GM18508 (cell line): ENCODE measurements at regions not wholly inside any gene's neighbourhood (a gene's known extent, or its start where the extent isn't known, plus 50 kb on each side); places are given as distances from the start of the nearest gene placed in this dataset.
"Not testable (repeated sequence)": the region's sequence is repeated elsewhere in the genome, so short reads cannot be mapped to it uniquely, and the experiment has no call there.

Experiments
- ATAC-seq: cut with Tn5 transposase; IDR thresholded peaks from one replicate; pipeline ENCODE4 v1.9.1; 2021; ENCODE audit warnings: moderate number of reproducible peaks; ENCODE audit not compliant: insufficient read depth, unreplicated experiment

DNA sequence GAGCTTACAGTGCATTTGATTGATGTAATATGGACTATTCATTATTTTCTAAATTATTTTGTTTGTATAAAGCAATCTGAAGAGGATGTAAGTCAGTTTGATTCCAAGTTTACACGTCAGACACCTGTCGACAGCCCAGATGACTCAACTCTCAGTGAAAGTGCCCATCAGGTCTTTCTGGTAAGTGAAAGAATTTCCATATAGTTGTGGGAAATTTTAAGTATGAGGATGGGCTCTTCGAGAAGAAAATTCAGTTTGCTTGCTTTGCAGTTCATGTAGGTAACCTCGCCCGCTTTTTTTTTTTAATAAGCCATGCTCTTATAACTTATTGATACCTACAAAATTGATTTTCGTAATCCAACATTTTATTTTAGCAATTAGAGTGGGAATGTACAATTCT lies 151.6 kb downstream of the CDRT15L2 start:
- ATAC-seq, result not testable (repeated sequence)

DNA sequence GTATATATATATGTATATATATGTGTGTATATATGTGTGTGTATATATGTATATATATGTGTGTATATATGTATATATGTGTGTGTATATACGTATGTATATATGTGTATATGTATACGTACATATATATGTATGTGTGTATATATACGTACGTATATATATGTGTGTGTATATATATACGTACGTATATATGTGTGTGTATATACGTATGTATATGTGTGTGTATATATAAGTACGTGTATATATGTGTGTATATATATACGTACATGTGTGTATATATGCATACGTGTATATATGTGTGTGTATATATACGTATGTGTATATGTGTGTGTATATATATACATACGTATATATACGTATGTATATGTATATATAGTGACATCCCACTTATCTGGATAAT lies 154.4 kb downstream of the CDRT15L2 start:
- ATAC-seq, result no peak

DNA sequence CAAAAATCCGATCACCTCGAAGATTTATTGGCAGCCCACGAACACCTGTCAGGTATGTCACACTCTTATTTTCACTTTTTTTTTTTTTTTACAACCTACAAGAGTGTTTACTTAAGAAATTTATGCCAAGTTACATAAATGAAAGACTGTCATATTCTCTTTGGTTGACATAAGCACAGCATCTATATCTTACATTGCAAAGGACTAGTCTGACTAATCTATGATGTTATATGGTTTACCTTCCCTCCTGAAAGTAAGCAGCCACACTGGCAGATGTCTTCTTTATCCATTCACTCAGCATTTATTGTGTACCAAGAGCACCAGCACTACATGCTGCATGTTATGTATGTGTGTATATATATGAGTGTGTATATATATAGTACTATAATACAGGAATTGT lies 156.3 kb downstream of the CDRT15L2 start:
- ATAC-seq, result no peak

DNA sequence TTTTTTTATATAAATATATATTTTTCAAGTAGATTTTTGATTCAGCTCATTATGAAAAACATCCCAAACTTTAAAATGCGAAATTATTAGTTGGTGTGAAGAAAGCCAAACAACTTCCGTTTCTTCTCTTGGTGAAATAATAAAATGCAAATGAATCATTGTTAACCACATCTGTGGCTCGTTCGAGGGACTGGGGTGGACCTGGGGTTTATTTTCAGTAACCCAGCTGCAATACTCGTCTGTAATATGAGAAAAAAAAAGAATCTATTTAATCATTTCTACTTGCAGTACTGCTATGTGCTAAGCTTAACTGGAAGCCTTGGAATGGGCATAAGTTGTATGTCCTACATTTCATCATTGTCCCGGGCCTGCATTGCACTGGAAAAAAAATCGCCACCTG lies 158.1 kb downstream of the CDRT15L2 start:
- not testable (repeated sequence) for ATAC-seq

DNA sequence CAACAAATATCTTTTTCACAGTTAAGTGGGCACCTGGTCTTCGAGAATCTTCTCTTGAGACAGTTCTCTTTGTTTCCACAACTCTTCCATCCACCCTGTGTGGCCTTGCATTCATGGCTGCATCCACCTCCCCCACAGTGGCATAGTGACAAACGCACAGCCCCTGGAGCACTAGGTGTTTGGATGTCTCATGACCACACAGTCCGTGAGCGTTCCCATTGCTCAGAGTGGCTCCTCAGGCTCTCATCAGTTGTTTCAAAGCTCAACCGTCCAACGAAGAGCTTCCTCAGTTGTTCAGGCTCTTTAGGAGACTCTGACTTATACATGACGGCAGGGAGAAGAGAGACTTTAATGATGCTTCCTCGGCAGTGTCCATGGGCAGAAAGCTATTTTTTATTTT lies 191.6 kb downstream of the CDRT15L2 start:
- no peak for ATAC-seq

DNA sequence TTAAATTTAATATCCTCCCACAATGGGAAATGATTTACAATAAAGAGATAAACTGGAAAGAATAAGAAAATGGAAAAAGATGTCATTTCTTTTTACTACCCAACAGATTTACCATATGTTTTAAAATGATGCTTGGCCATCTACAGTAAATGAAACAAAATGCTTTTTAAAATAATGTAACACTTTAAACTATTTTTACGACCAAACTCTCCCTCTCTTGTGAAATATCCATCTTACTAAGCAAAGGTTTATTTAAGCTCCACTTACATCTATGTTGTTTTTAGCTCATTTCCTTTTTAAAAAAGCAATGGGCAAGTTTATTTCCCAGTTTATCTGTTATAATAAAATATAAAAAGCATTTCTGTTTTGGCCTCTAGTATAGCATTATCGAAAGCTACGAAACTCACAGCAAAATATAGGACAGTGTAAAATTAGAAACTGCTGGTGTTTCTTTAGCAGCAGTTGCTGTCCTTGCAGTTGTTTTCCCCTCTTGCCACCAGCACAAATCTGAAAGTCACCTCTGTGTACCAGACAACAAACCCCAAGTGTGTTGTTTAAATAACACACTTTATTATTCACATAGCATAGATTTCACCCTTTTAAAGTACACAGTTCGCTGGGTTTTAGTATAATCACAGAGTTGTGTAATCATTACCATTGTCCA lies 195.1 kb downstream of the CDRT15L2 start:
- ATAC-seq, result no peak

DNA sequence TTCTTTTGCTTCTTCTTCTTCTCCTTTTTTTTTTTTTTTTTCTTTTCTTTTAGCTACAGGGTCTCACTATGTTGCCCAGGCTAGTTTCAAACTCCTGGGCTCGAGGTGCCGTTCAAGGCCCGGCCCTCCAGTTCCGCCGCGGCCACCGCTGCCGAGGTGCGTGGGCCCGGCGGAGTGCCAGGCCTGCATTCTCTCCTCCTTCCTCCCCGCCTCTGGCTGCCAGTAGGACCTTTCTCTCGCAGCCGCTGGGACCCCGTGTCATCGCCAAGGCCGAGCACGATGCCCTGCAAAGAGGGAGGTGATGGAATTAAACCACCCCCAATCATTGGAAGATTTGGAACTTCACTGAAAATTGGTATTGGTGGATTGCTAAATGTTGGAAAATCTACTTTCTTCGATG lies 195.8 kb downstream of the CDRT15L2 start:
- no peak for ATAC-seq

DNA sequence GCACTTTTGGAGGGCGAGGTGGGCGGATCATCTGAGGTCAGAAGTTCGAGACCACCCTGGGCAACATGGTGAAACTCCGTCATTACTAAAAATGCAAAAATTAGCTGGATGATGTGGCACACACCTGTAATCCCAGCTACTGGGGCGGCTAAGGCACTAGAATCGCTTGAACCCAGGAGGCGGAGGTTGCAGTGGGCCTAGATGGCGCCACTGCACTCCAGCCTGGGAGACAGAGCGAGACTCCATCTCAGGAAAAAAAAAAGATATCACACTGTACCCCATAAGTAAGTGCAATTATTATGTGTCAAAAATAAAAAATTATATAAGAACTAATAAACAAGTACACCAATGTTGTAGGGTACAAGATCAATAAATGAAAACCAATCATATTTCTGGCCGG lies 200.0 kb downstream of the CDRT15L2 start:
- ATAC-seq, result no peak

DNA sequence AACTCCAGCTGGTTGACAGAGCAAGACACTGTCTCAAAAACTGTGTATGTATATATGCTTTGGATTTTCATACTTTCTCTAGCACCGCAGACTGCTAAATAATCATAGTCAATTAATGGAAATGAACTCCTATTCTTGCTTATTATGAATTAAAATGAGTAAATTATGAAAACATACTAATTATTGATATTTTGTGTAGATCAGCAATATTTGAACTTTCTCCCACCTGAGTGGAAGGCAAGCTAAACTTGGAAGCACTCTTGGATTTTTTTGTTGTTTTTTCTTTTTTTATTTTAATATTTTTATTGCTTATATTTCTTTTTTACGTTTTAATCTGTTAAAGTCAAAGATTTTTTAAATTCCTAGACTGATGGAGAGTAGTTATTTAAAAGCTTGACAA lies 201.7 kb downstream of the CDRT15L2 start:
- ATAC-seq, result no peak

DNA sequence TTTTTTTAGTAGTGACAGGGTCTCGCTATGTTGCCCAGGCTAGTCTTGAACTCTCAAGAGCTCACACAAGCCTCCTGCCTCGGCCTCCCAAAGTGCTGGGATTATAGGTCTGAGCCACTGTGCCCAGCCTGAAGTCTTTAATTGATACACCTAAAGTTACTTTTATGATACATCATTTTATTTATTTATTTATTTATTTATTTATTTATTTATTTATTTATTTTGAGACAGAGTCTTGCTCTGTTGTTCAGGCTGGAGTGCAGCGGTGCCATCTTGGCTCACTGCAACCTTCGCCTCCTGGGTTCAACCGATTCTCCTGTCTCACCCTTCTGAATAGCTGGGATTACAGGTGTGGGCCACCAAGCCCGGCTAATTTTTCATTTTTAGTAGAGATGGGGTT lies 202.3 kb downstream of the CDRT15L2 start:
- ATAC-seq, result not testable (repeated sequence)

DNA sequence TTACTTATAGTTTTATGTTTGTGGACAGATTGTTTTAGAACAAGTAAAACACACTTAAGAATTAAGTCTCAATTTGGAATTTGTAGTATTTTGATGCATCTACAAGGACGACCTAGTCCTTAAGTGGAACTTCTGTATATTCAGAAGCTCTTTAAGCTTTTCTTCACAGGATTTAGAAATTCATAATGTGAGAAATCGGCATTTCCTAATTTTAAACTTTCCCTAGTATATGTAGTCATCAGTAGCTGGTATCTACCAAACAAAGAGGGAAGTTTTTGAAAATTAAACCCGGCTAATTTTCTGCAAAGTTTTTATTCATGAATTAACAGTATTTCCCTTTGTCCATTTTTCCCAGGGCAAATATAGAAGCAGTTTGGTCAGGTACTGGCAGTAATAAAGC lies 203.6 kb downstream of the CDRT15L2 start:
- no peak for ATAC-seq

DNA sequence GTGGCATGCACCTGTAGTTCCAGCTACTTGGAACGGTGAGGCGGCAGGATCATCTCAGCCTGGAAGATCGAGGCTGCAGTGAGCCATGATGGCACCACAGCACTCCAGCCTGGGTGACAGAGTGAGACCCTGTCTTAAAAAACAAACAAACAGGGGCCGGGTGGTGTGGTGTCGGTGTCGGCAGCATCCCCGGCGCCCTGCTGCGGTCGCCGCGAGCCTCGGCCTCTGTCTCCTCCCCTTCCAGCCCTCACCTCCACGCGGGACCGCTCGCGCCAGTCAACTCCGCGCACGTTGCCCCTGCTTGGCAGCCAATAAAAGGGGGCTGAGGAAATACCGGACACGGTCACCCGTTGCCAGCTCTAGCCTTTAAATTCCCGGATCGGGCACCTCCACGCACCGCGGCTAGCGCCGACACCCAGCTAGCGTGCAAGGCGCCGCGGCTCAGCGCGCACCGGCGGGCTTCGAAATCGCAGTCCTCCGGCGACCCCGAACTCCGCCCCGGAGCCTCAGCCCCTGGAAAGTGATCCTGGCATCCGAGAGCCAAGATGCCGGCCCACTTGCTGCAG lies 204.7 kb downstream of the CDRT15L2 start:
- ATAC-seq, result no peak

DNA sequence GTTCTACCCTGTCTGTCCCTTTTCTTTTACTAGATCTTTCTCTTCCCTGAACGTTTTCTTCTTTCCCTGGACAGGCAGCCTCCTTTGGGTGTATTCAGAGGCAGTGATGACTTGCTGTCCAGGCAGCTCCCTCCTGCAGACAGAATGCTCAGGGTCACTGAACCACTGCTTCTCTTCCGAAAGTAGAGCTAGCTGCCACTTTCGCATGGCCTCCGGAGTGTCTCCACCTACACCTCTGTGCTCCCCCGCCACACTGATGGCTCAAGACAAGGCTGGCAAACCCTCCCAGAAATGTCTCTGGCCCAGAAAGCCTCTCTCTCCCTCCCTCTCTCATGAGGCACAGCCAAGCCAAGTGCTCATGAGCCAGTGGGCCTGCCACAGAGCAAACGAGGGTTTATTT lies 207.8 kb downstream of the CDRT15L2 start:
- ATAC-seq, result no peak

DNA sequence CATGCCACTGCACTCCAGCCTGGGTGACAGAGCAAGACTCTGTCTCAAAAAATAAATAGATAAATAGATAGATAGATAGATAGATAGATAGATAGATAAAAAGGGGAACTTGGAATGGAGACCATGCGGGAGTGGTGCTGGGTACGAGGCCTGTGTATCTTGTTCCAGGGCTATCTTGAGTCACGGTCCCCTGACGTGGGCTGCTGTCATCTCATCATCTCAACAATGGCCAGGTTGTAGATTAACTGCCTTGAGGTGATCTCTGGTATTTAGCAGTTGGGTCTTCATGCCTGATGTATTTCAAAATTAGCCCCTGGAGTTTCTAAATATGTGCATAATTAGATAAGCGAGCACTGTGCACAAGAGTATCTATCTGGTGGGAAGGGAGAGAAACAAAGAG lies 212.1 kb downstream of the CDRT15L2 start:
- no peak for ATAC-seq

DNA sequence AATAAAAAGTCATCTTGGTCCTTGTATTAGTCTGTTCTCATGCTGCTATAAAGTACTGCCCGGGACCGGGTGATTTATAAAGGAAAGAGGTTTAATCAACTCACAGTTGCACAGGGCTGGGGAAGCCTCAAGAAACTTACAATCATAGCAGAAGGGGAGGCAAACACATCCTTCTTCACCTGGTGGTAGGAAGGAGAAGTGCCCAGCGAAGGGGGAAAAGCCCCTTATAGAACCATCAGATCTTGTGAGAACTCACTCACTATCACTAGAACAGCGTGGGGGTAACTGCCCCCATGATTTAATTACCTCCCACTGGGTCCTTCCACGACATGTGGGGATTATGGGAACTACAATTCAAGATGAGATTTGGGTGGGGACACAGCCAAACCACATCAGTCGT lies 215.0 kb downstream of the CDRT15L2 start:
- not testable (repeated sequence) for ATAC-seq

DNA sequence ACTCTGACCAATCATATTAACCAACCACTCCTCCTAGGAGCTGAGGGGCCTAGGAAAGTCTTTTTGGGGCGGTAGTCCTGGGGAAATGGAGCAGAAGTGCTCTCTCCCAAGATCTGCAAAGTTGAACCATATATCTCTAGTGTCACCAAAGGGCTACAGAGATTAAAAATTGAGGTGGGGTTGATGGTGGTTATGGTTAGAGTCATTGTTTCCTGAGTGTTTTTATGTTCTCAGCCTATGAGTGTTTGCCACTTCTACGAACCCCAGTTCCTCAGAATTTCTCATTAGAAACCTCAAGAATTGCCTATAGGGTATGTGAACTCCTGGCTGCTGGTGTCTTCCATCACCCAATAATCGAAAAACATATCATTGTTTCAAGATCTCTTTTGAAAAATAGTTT lies 217.8 kb downstream of the CDRT15L2 start:
- ATAC-seq, result no peak

DNA sequence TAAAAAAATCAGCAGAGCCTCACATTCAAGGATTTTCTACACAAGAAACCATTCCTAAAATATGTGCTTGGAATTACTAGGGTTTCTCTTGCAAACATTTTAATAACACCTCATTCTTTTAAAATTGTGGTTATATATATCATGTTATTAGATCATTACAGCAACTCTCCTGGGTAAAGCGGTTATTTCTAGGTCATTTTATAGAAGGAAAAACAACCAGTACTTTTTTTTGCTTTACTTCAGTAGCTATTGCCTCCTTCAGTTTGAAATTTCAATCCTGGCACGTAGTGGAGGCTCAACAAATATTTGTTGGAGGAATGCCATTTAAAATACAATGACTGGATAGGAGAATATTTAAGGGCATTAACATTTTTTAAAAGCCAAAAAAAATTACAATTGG lies 220.6 kb downstream of the CDRT15L2 start:
- no peak for ATAC-seq

DNA sequence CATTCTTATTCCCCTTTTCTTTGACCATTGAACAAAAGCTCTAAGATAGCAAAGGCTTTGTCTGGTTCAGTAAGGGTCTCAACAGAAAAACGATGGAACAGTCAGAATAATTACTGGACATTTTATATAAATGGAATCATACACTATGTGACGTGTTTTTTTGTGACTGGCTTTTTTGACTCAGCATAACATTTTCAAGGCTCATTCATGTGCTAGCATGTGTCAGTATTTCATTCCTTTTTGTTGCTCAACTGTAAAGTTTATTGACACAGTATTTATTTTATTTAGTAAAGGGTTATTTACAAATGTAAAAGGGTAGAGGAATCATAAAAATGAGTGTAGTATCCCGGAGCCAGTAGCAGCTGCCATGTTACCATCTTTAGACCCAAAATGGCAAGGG lies 226.2 kb downstream of the CDRT15L2 start:
- no peak for ATAC-seq

DNA sequence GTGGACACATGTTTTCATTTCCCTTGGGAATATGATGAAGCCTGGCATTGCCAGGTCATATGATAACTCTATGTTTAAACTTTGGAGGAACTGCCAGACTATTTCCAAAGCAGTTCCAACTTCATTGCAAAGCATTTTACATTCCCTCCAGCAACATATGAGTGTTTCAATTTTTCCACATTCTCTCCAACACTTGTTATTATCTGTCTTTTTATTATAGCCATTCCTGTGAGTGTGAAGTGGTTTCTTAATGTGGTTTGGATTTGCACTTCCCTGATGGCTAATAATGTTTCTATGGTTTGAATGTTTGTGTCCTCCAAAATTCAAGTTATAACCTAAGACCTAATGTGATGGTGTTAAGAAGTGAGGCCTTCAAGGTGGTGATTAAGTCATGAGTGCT lies 228.0 kb downstream of the CDRT15L2 start:
- not testable (repeated sequence) for ATAC-seq

DNA sequence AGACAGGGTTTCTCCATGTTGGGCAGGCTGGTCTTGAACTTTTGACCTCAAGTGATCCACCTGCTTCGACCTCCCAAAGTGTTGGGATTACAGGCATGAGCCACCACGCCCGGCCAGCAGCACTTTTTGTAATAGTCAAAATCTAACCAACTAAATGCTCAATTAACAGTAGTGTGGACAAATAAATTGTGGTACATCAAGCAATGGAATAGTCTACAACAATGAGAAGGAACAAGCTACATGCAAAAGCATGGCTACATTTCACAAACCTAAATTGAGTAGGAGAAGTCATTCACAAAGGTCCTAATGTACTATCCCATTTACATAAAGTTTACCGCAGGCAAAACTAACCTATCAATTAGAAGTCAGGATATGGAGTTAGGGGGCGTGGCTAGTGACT lies 227.4 kb downstream of the USP22 start:
- not testable (repeated sequence) for ATAC-seq

DNA sequence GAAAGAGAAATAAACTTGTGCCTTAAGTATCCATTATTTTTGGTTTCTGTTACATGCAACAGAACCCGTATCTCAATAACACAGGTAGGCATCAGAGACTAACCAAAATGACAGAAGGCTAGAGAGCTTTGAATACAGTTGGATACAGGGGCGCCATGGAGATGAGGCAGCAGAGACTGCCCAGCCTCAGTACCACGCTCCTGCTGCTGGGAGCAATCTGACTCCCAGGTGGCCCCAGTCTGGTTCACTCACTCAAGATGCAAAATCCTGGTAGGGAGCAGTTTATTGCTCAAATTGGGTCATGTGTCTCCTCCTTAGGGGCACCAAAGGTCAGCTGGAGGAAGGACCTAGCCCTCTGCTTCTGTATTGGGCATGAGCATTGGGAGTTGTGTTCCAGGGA lies 218.9 kb downstream of the USP22 start:
- no peak for ATAC-seq

DNA sequence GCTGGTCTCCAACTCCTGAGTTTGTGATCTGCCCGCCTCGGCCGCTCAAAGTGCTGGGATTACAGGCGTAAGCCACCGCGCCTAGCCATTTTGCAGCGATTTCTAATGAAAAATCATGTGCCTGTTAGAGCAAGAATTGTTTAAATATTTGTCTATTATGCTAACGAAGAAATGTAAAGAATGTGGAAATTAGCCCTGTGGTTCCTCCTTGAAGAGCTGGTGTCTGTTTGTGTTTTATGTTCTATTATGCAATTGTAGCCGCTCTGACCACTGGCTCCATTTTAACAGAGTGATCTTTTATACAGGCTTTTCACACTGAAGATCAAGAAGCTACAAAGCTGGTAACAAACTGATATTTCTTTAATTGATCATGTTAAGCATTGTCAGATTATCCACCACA lies 217.3 kb downstream of the USP22 start:
- no peak for ATAC-seq
